ENCODE measurements at regions not wholly inside any gene's neighbourhood (a gene's known extent, or its start where the extent isn't known, plus 50 kb on each side); places are given as distances from the start of the nearest gene placed in this dataset.

GRCh38 chr1:86272083-86272482, 115.5 kb upstream of the COL24A1 start:
- TF ChIP-seq BACH1 (IDR thresholded peaks at IDR 0.05; ENCODE audit: low read length) (no peak), CTBP2 (IDR thresholded peaks at IDR 0.05; ENCODE audit: borderline replicate concordance, insufficient read depth, insufficient read length, low read length) (no peak), SP2 (IDR thresholded peaks at IDR 0.05; ENCODE audit: low read length) (no peak), MAX (IDR thresholded peaks at IDR 0.05) (no peak), SP4 (IDR thresholded peaks at IDR 0.05; ENCODE audit: low read length) (no peak), RFX5 (IDR thresholded peaks at IDR 0.05; ENCODE audit: borderline replicate concordance, low read depth, low read length) (no peak), ASH2L (IDR thresholded peaks at IDR 0.05; ENCODE audit: low read length) (no peak), KDM5A (IDR thresholded peaks at IDR 0.05; ENCODE audit: low read length) (no peak), ZNF274 (IDR thresholded peaks at IDR 0.05; ENCODE audit: borderline replicate concordance, extremely low read depth, low read length) (no peak), TEAD4 (IDR thresholded peaks at IDR 0.05; ENCODE audit: low read depth, low read length) (no peak), JUN (IDR thresholded peaks at IDR 0.05; ENCODE audit: low read depth, low read length) (no peak), RNF2 (IDR thresholded peaks at IDR 0.05; ENCODE audit: borderline replicate concordance, low read depth, low read length, missing control alignments, poor library complexity, severe bottlenecking) (no peak)
- no peaks in the 10 kb centered on the region for H3K79me2 ChIP-seq (ENCODE audit: control insufficient read depth in 1 of 2, insufficient read depth in 2 of 2, low read length in 2 of 2)

More at GRCh38 chr1:86272083-86272482, 115.5 kb upstream of the COL24A1 start:
- Histone ChIP-seq H3K56ac (replicated peaks; ENCODE audit: insufficient read length, low read depth, low read length) (no peak overlapping the region), H3K79me1 (ENCODE audit: low read depth, low read length) (no peaks in the 10 kb centered on the region), H3K9me3 (ENCODE audit: insufficient read depth in 2 of 2, low read depth in 1 of 2, low read length in 1 of 2) (no peaks in the 10 kb centered on the region), H3K18ac (ENCODE audit: extremely low read depth, low read length) (no peak overlapping the region), H3K23me2 (ENCODE audit: low read depth, low read length) (no peaks in the 10 kb centered on the region), H3K4me2 (ENCODE audit: insufficient read depth in 1 of 2, low read depth in 2 of 2, low read length in 2 of 2) (no peak overlapping the region), H3K27me3 (replicated peaks in 1 of 4; ENCODE audit: control insufficient read depth in 3 of 4, extremely low read depth in 1 of 4, insufficient read depth in 3 of 4, low read length in 3 of 4) (no peaks in the 10 kb centered on the region), H3K4me1 (replicated peaks in 1 of 4; ENCODE audit: control insufficient read depth in 3 of 4, insufficient read depth in 4 of 4, low read length in 3 of 4) (no peaks in the 10 kb centered on the region), H4K91ac (replicated peaks; ENCODE audit: insufficient read length, low read length) (no peak overlapping the region), H3K4me3 (ENCODE audit: extremely low read depth in 1 of 4, insufficient read depth in 2 of 4, low read depth in 3 of 4, low read length in 4 of 4) (no peak overlapping the region), H4K5ac (ENCODE audit: insufficient read length, low read depth, low read length) (no peak overlapping the region), H3K23ac (ENCODE audit: insufficient read length) (no peak overlapping the region), H3K27ac (ENCODE audit: low read depth, low read length) (no peak overlapping the region), H2BK5ac (ENCODE audit: low read depth, low read length) (no peak overlapping the region), H4K20me1 (replicated peaks in 1 of 2; ENCODE audit: control insufficient read depth in 1 of 2, insufficient read depth in 2 of 2, low read length in 2 of 2) (no peaks in the 10 kb centered on the region), H2AFZ (ENCODE audit: low read length) (no peak overlapping the region), H4K8ac (ENCODE audit: extremely low read depth, insufficient read depth, low read length) (no peak overlapping the region), H2BK15ac (ENCODE audit: low read length) (no peak overlapping the region), H3K9ac (replicated peaks in 1 of 4; ENCODE audit: extremely low read depth in 1 of 4, low read depth in 3 of 4, low read length in 3 of 4) (no peak overlapping the region), H3K36me3 (ENCODE audit: control insufficient read depth in 2 of 4, insufficient read depth in 4 of 4, low read length in 3 of 4) (no peaks in the 10 kb centered on the region), H2BK120ac (replicated peaks; ENCODE audit: low read depth, low read length) (no peak overlapping the region), H2BK12ac (ENCODE audit: low read depth, low read length) (no peak overlapping the region), H2AK5ac (ENCODE audit: low read depth, low read length) (no peak overlapping the region), H3K4ac (replicated peaks; ENCODE audit: insufficient read length, low read depth, low read length) (no peak overlapping the region), H3K14ac (ENCODE audit: insufficient read length) (no peak overlapping the region), H2BK20ac (ENCODE audit: low read length) (no peak overlapping the region)
- WGBS, 2 experiments (ENCODE audit: extremely low coverage in 1 of 2, insufficient coverage in 1 of 2, insufficient read length in 1 of 2, insufficient replicate concordance in 2 of 2, low coverage in 1 of 2, low lambda C conversion rate in 2 of 2, missing lambda C conversion rate in 1 of 2): 93% methylated on average over 3 of the region's 3 CpGs; no CpG with 5 or more reads in 1 of the 2 experiments
- no peak for FAIRE-seq
- CTCF ChIA-PET (ENCODE audit: partially characterized antibody): no interaction called here
- POLR2A ChIA-PET (ENCODE audit: partially characterized antibody): no interaction called here
- no peak for DNase-seq (ENCODE audit: low read depth in 1 of 2, low spot score in 2 of 2)

Data from H1 (cell line).